HepG2 (cell line): ENCODE measurements at regions not wholly inside any gene's neighbourhood (a gene's known extent, or its start where the extent isn't known, plus 50 kb on each side); places are given as distances from the start of the nearest gene placed in this dataset.

Source experiments
- ATAC-seq: fragments of 200-7000 bp; cut with Tn5 transposase; 3 replicates; pipeline ENCODE4 v1.9.1; 2020; ENCODE audit warnings: mild to moderate bottlenecking, moderate library complexity
- BruUV-seq: library from RNA; stranded (reverse); fragments of 400-500 nt; replicated peaks from 2 replicates; lab custom pipeline; 2021; lab: Mats Ljungman, UMichigan
- CTCF ChIA-PET: fragments of 300-600 bp; formaldehyde crosslinking; extraction: SDS; loops from one replicate; lab custom pipeline; 2021; ENCODE audit warnings: low total read pairs, inconsistent platforms, low intra/inter-chr PET ratio; lab: Yijun Ruan, JAX
- POLR2A ChIA-PET: fragments of 350-600 bp; sonication (Branson Sonifier 250); formaldehyde crosslinking; loops from one replicate; lab custom pipeline; 2020; ENCODE audit warnings: antibody characterized with exemption, inconsistent platforms; lab: Yijun Ruan, JAX
- DNase-seq: peaks from one replicate; pipeline ENCODE4 v3.0.0-alpha.2; 2015; ENCODE audit warnings: low spot score
- FAIRE-seq: peaks from 3 replicates; lab custom pipeline; 2011; peaks lifted over from hg19 to GRCh38; lab: Jason Lieb, UNC
- H2AFZ ChIP-seq: one replicate; pipeline ENCODE4 v1.6.1; 2011; ENCODE audit warnings: low read length, inconsistent platforms
- H3K27ac ChIP-seq: fragments of 300-600 bp; 3 replicates; pipeline ENCODE4 v1.8.0; 2011; ENCODE audit warnings: mixed run types, mild to moderate bottlenecking, mixed read lengths, low read length, inconsistent platforms; ENCODE audit not compliant: insufficient read depth; ENCODE audit errors: extremely low read length
- H3K27me3 ChIP-seq, 2 experiments: fragments of 200-600 bp in 1 of 2; 2 replicates in 1 of 2; 3 replicates in 1 of 2; pipeline versions ENCODE4 v1.6.0 to v1.8.0; 2011; ENCODE audit warnings: low read length in 2 of 2, mild to moderate bottlenecking in 2 of 2, moderate library complexity in 2 of 2, inconsistent platforms in 1 of 2; ENCODE audit not compliant: insufficient read depth in 2 of 2, control insufficient read depth in 1 of 2
- H3K36me3 ChIP-seq, 2 experiments: fragments of 200-600 bp in 1 of 2; replicated peaks in 1 of 2; 2 replicates in 1 of 2; 3 replicates in 1 of 2; pipeline versions ENCODE4 v1.5.1 to v1.8.0; 2011; ENCODE audit warnings: low read length in 2 of 2, inconsistent platforms in 1 of 2; ENCODE audit not compliant: insufficient read depth in 2 of 2, control insufficient read depth in 1 of 2
- H3K4me1 ChIP-seq: 2 replicates; pipeline ENCODE4 v1.5.1; 2012; ENCODE audit warnings: low read length, inconsistent platforms; ENCODE audit not compliant: insufficient read depth
- H3K4me2 ChIP-seq: 2 replicates; pipeline ENCODE4 v1.6.0; 2011; ENCODE audit warnings: low read depth, low read length, inconsistent platforms
- H3K4me3 ChIP-seq, 3 experiments: fragments of 200-600 bp in 1 of 3; sonication (generic), shearing (Covaris generic) in 1 of 3; replicated peaks in 1 of 3; 2 replicates each; pipeline ENCODE4 v1.5.1; 2011 to 2016; ENCODE audit warnings: low read length in 3 of 3, inconsistent platforms in 2 of 3, low read depth in 2 of 3, mild to moderate bottlenecking in 2 of 3, control low read depth in 1 of 3, mixed read lengths in 1 of 3; ENCODE audit not compliant: insufficient read depth in 1 of 3
- H3K79me2 ChIP-seq: one replicate; pipeline ENCODE4 v1.6.1; 2011; ENCODE audit warnings: low read length, inconsistent platforms; ENCODE audit not compliant: insufficient read depth
- H3K9ac ChIP-seq: 2 replicates; pipeline ENCODE4 v1.6.0; 2011; ENCODE audit warnings: mild to moderate bottlenecking, low read depth, low read length, inconsistent platforms; ENCODE audit not compliant: insufficient read depth
- H3K9me3 ChIP-seq: 2 replicates; pipeline ENCODE4 v1.5.1; 2012; ENCODE audit warnings: mild to moderate bottlenecking, low read length
- H4K20me1 ChIP-seq: 2 replicates; pipeline ENCODE4 v1.6.0; 2011; ENCODE audit warnings: inconsistent platforms, mild to moderate bottlenecking, low read length, moderate library complexity; ENCODE audit not compliant: insufficient read depth
- CERS6 ChIP-seq: sonication (generic); formaldehyde crosslinking; IDR thresholded peaks from 2 replicates; pipeline ENCODE4 v1.5.0; 2020; ENCODE audit warnings: missing genetic modification reagents
- ELF3 ChIP-seq: IDR thresholded peaks from 2 replicates; pipeline ENCODE4 v1.6.1; 2016; ENCODE audit warnings: missing genetic modification reagents, missing compliant biosample characterization
- EZH2 ChIP-seq: conservative IDR thresholded peaks from 2 replicates; pipeline ENCODE4 v1.6.1; 2012; ENCODE audit warnings: mild to moderate bottlenecking, low read depth, low read length, moderate library complexity
- GATA4 ChIP-seq: sonication (generic); IDR thresholded peaks from 2 replicates; pipeline ENCODE4 v1.6.1; 2016; ENCODE audit warnings: antibody characterized with exemption, low read depth, borderline replicate concordance
- GTF2F1 ChIP-seq: fragments of 150-350 bp; IDR thresholded peaks from 2 replicates; pipeline ENCODE4 v1.6.1; 2014; ENCODE audit warnings: low read length
- HCFC1 ChIP-seq: fragments of 150-350 bp; IDR thresholded peaks from 2 replicates; pipeline ENCODE4 v1.6.1; 2014; ENCODE audit warnings: low read depth, low read length
- KIAA2018 ChIP-seq: sonication (generic); formaldehyde crosslinking; IDR thresholded peaks from 2 replicates; pipeline ENCODE4 v1.5.0; 2020; ENCODE audit warnings: mild to moderate bottlenecking, missing genetic modification reagents, borderline replicate concordance
- ZFP37 ChIP-seq: sonication (generic); formaldehyde crosslinking; IDR thresholded peaks from 2 replicates; pipeline ENCODE4 v1.4.0; 2020; ENCODE audit warnings: missing genetic modification reagents, borderline replicate concordance
- ZIK1 ChIP-seq: sonication (generic); formaldehyde crosslinking; IDR thresholded peaks from 2 replicates; pipeline ENCODE4 v1.5.0; 2020; ENCODE audit warnings: mild to moderate bottlenecking, low read depth, missing genetic modification reagents, borderline replicate concordance
- ZNF121 ChIP-seq: sonication (generic); formaldehyde crosslinking; IDR thresholded peaks from 2 replicates; pipeline ENCODE4 v1.5.0; 2020; ENCODE audit warnings: mild to moderate bottlenecking, missing genetic modification reagents
- ZNF292 ChIP-seq: sonication (generic); formaldehyde crosslinking; IDR thresholded peaks from 2 replicates; pipeline ENCODE4 v1.8.1; 2022; ENCODE audit warnings: mild to moderate bottlenecking, low read depth, missing genetic modification reagents, borderline replicate concordance
- WGBS: methylation state at CpG from one replicate; pipeline ENCODE4 v1.1.6; 2017; ENCODE audit warnings: low lambda C conversion rate; 5-methylcytosine and 5-hydroxymethylcytosine counted together
- in situ Hi-C: cut with HindIII; loops from 2 replicates; pipeline ENCODE4 v1.10.0; 2017; ENCODE audit warnings: low pct_unique_long_range_greater_than_20kb; ENCODE audit not compliant: extremely low pct_ligation_motif_present
- intact Hi-C: fragments of 100-400 bp; cut with micrococcal nuclease; formaldehyde crosslinking; loops from one replicate; pipeline ENCODE4 v1.10.0; 2022; ENCODE audit not compliant: unreplicated experiment
- TF ChIP-seq, protein P1 (sequence below): sonication (generic); formaldehyde crosslinking; IDR thresholded peaks from 2 replicates; pipeline ENCODE4 v1.4.0; 2020; ENCODE audit warnings: missing genetic modification reagents, mild to moderate bottlenecking, borderline replicate concordance
- TF ChIP-seq, protein P2 (sequence below): IDR thresholded peaks from 2 replicates; pipeline ENCODE4 v1.6.1; 2012; ENCODE audit warnings: inconsistent platforms

DNA sequence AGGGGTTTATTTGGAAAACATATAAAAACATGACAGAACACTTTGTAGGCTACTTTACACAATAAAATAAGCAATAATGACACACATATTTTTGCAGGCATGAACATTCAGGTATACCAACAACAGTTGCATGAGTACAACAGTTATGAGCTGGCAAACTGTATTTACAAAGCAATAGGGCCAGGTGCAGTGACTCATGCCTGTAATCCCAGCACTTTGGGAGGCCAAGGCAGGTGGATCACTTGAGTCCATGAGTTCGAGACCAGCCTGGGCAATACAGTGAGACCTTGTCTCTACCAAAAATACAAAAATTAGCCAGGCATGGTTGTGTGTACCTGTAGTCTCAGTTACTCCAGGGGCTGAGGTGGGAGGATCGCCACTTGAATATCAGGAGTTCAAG is 101.1 kb downstream of the BMP4 start:
- Histone ChIP-seq H3K9ac (no peak overlapping the region), H4K20me1 (no peaks in the 10 kb centered on the region), H3K9me3 (no peaks in the 10 kb centered on the region), H3K4me3 (no peak overlapping the region), H3K27me3 (no peaks in the 10 kb centered on the region), H3K27ac (peak overlapping the region; percentile 80), H3K4me1 (peaks cover 90% of the 10 kb centered on the region), H3K79me2 (no peaks in the 10 kb centered on the region), H2AFZ (no peak overlapping the region), H3K4me2 (no peak overlapping the region), H3K36me3 (no peaks in the 10 kb centered on the region)
- WGBS = 29% methylated on average over 2 of the region's 2 CpGs
- no TSS peak for BruUV-seq
- CTCF ChIA-PET = no interaction called here
- intact Hi-C loops = loop anchor here (1.0 kb wide), 1 partner anchor 241 kb away; no protein-coding TSS in a partner anchor
- no peak for FAIRE-seq
- DNase-seq = peak; percentile 19
- POLR2A ChIA-PET = interaction anchor here (0.7 to 1.6 kb wide), 9 partner anchors 12 to 512 kb away, joined by 3 to 8 read pairs (median 4); partner anchors contain the start of gene BMP4
- in situ Hi-C loops = no loop called here
- ATAC-seq = no peak
- no peak for TF ChIP-seq ZFP37 (CRISPR knock-in tag)
- TF ChIP-seq, protein P1, sequence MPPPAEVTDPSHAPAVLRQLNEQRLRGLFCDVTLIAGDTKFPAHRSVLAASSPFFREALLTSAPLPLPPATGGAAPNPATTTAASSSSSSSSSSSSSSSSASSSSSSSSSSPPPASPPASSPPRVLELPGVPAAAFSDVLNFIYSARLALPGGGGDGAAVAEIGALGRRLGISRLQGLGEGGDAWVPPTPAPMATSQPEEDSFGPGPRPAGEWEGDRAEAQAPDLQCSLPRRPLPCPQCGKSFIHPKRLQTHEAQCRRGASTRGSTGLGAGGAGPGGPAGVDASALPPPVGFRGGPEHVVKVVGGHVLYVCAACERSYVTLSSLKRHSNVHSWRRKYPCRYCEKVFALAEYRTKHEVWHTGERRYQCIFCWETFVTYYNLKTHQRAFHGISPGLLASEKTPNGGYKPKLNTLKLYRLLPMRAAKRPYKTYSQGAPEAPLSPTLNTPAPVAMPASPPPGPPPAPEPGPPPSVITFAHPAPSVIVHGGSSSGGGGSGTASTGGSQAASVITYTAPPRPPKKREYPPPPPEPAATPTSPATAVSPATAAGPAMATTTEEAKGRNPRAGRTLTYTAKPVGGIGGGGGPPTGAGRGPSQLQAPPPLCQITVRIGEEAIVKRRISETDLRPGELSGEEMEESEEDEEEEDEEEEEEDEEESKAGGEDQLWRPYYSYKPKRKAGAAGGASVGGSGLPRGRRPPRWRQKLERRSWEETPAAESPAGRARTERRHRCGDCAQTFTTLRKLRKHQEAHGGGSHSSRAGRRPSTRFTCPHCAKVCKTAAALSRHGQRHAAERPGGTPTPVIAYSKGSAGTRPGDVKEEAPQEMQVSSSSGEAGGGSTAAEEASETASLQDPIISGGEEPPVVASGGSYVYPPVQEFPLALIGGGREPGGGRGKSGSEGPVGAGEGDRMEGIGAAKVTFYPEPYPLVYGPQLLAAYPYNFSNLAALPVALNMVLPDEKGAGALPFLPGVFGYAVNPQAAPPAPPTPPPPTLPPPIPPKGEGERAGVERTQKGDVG = no peak
- TF ChIP-seq ELF3 = no peak
- TF ChIP-seq, protein P2, sequence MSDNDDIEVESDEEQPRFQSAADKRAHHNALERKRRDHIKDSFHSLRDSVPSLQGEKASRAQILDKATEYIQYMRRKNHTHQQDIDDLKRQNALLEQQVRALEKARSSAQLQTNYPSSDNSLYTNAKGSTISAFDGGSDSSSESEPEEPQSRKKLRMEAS = 0 out of 2 replicates have a peak, but pooled peaks have one; percentile 7
- no peak for TF ChIP-seq HCFC1
- no peak for TF ChIP-seq KIAA2018
- 0 out of 2 replicates have a peak, but pooled peaks have one; percentile 14 for TF ChIP-seq ZNF121
- TF ChIP-seq ZIK1 = no peak
- TF ChIP-seq EZH2 = no peak
- no peak for TF ChIP-seq GATA4
- TF ChIP-seq CERS6 (CRISPR knock-in tag) = no peak
- TF ChIP-seq GTF2F1 = no peak
- TF ChIP-seq ZNF292 (CRISPR knock-in tag) = no peak
